Astrocyte (in vitro differentiated cells and primary cell): ENCODE measurements at regions not wholly inside any gene's neighbourhood (a gene's known extent, or its start where the extent isn't known, plus 50 kb on each side); places are given as distances from the start of the nearest gene placed in this dataset.

Experiments used
- DNase-seq: peaks from one replicate; pipeline ENCODE4 v3.0.0-alpha.2; 2010; ENCODE audit warnings: low read depth
- FAIRE-seq: peaks from 2 replicates; lab custom pipeline; 2011; peaks lifted over from hg19 to GRCh38; lab: Jason Lieb, UNC
- H2AFZ ChIP-seq: 2 replicates; pipeline ENCODE4 v1.6.0; 2012; ENCODE audit warnings: low read depth, low read length, inconsistent platforms
- H3K27ac ChIP-seq: 2 replicates; pipeline ENCODE4 v1.5.1; 2011; ENCODE audit warnings: low read depth, low read length, inconsistent platforms
- H3K27me3 ChIP-seq: 2 replicates; pipeline ENCODE4 v1.6.0; 2011; ENCODE audit warnings: low read length, inconsistent platforms; ENCODE audit not compliant: insufficient read depth
- H3K36me3 ChIP-seq: 2 replicates; pipeline ENCODE4 v1.5.1; 2011; ENCODE audit warnings: low read length, inconsistent platforms; ENCODE audit not compliant: insufficient read depth
- H3K4me1 ChIP-seq: 2 replicates; pipeline ENCODE4 v1.5.1; 2011; ENCODE audit warnings: low read length, inconsistent platforms; ENCODE audit not compliant: insufficient read depth
- H3K4me2 ChIP-seq: 2 replicates; pipeline ENCODE4 v1.6.0; 2012; ENCODE audit warnings: low read length, inconsistent platforms
- H3K4me3 ChIP-seq: 2 replicates; pipeline ENCODE4 v1.5.1; 2011; ENCODE audit warnings: low read depth, mild to moderate bottlenecking, low read length, inconsistent platforms; ENCODE audit not compliant: insufficient read depth
- H3K79me2 ChIP-seq: 2 replicates; pipeline ENCODE4 v1.6.0; 2012; ENCODE audit warnings: mild to moderate bottlenecking, low read length, inconsistent platforms; ENCODE audit not compliant: insufficient read depth
- H3K9ac ChIP-seq: 2 replicates; pipeline ENCODE4 v1.6.0; 2012; ENCODE audit warnings: mild to moderate bottlenecking, low read length, inconsistent platforms
- H3K9me3 ChIP-seq: 2 replicates; pipeline ENCODE4 v1.5.1; 2012; ENCODE audit warnings: low read depth, mild to moderate bottlenecking, low read length, inconsistent platforms; ENCODE audit not compliant: insufficient read depth
- H4K20me1 ChIP-seq: 2 replicates; pipeline ENCODE4 v1.6.0; 2012; ENCODE audit warnings: low read length, inconsistent platforms; ENCODE audit not compliant: insufficient read depth
- H3K27ac Mint-ChIP-seq: one replicate; pipeline ENCODE4 v1.8.0; 2021; ENCODE audit warnings: mild to moderate bottlenecking, mixed read lengths; ENCODE audit not compliant: unreplicated experiment
- H3K27me3 Mint-ChIP-seq: one replicate; pipeline ENCODE4 v1.8.0; 2021; ENCODE audit warnings: low read depth, mixed read lengths; ENCODE audit not compliant: unreplicated experiment
- H3K36me3 Mint-ChIP-seq: one replicate; pipeline ENCODE4 v1.8.0; 2021; ENCODE audit warnings: low read depth, mixed read lengths; ENCODE audit not compliant: unreplicated experiment
- H3K4me1 Mint-ChIP-seq: one replicate; pipeline ENCODE4 v1.8.0; 2021; ENCODE audit warnings: low read depth, mixed read lengths; ENCODE audit not compliant: unreplicated experiment
- H3K4me3 Mint-ChIP-seq: one replicate; pipeline ENCODE4 v1.8.0; 2021; ENCODE audit warnings: mild to moderate bottlenecking, moderate library complexity, mixed read lengths; ENCODE audit not compliant: unreplicated experiment
- H3K9me3 Mint-ChIP-seq: one replicate; pipeline ENCODE4 v1.8.0; 2021; ENCODE audit warnings: mild to moderate bottlenecking, mixed read lengths; ENCODE audit not compliant: unreplicated experiment
- CTCF ChIP-seq: IDR thresholded peaks from 2 replicates; pipeline ENCODE4 v1.5.1; 2011; ENCODE audit warnings: low read depth, mild to moderate bottlenecking, inconsistent platforms, low read length, moderate library complexity; ENCODE audit not compliant: insufficient read depth
- EZH2 ChIP-seq: IDR thresholded peaks from 2 replicates; pipeline ENCODE4 v1.6.1; 2012; ENCODE audit warnings: mild to moderate bottlenecking, low read length, inconsistent platforms; ENCODE audit not compliant: insufficient read depth

DNA sequence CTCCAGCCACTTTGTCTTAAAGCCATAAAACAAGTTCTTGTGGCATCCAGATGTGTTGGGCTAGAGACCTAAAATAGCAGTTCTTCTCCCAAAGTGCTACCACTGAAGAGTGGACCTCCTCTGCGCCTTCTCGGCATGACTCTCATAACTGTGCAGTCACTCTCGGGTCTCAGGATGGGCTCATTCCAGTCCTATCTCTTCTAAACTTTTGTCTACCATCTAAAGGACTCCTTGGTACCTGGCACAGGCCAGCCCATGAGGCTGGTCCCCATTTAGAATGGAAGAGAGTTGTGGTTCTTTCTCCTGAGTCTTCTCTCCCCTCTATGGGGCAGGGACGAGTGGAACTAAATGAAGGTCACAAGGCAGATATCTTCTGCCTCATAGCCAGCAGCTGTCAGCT lies 272.0 kb upstream of the TMTC4 start:
- H3K36me3 Mint-ChIP-seq = peaks cover 2% of the 10 kb centered on the region
- no peaks in the 10 kb centered on the region for H3K79me2 ChIP-seq
- no peaks in the 10 kb centered on the region for H3K27me3 ChIP-seq
- H3K27ac Mint-ChIP-seq = no peak overlapping the region
- H3K4me1 ChIP-seq = no peaks in the 10 kb centered on the region
- H3K9me3 Mint-ChIP-seq = peaks cover 7% of the 10 kb centered on the region
- H2AFZ ChIP-seq = no peak overlapping the region
- H3K4me1 Mint-ChIP-seq = peaks cover 4% of the 10 kb centered on the region
- H3K9ac ChIP-seq = no peak overlapping the region
- peaks cover 3% of the 10 kb centered on the region for H3K27me3 Mint-ChIP-seq
- H3K27ac ChIP-seq = no peak overlapping the region
- no peaks in the 10 kb centered on the region for H3K36me3 ChIP-seq
- TF ChIP-seq CTCF (no peak), EZH2 (no peak)
- DNase-seq (no peak), FAIRE-seq (no peak)
- no peak overlapping the region for H3K4me2 ChIP-seq
- no peak overlapping the region for H3K4me3 ChIP-seq
- H4K20me1 ChIP-seq = no peaks in the 10 kb centered on the region
- no peaks in the 10 kb centered on the region for H3K9me3 ChIP-seq
- H3K4me3 Mint-ChIP-seq = no peak overlapping the region

- Histone ChIP-seq H2AFZ (no peak overlapping the region), H3K79me2 (no peaks in the 10 kb centered on the region), H3K27me3 (no peaks in the 10 kb centered on the region), H3K9ac (no peak overlapping the region), H3K4me3 (no peak overlapping the region), H3K4me1 (no peaks in the 10 kb centered on the region), H3K27ac (no peak overlapping the region), H4K20me1 (no peaks in the 10 kb centered on the region), H3K36me3 (no peaks in the 10 kb centered on the region), H3K9me3 (no peaks in the 10 kb centered on the region), H3K4me2 (no peak overlapping the region)
- TF ChIP-seq EZH2 (no peak), CTCF (no peak)
- peaks cover 7% of the 10 kb centered on the region for H3K9me3 Mint-ChIP-seq
- H3K4me3 Mint-ChIP-seq = no peak overlapping the region
- peaks cover 2% of the 10 kb centered on the region for H3K36me3 Mint-ChIP-seq
- peaks cover 14% of the 10 kb centered on the region for H3K4me1 Mint-ChIP-seq
- no peak for FAIRE-seq
- no peak overlapping the region for H3K27ac Mint-ChIP-seq
- H3K27me3 Mint-ChIP-seq = peaks cover 3% of the 10 kb centered on the region
- no peak for DNase-seq
Observed at GRCh38 chr13:100944791-100945345, 270.3 kb upstream of the TMTC4 start.

GRCh38 chr13:100942742-100943141 lies 268.1 kb upstream of the TMTC4 start:
- H3K27me3 ChIP-seq = no peaks in the 10 kb centered on the region
- TF ChIP-seq CTCF (no peak), EZH2 (no peak)
- DNase-seq (no peak), FAIRE-seq (no peak)
- Mint-ChIP-seq H3K27ac (no peak overlapping the region), H3K27me3 (peaks cover 3% of the 10 kb centered on the region), H3K36me3 (no peaks in the 10 kb centered on the region), H3K9me3 (peaks cover 5% of the 10 kb centered on the region), H3K4me1 (peaks cover 14% of the 10 kb centered on the region), H3K4me3 (no peak overlapping the region)
- H3K79me2 ChIP-seq = no peaks in the 10 kb centered on the region
- no peaks in the 10 kb centered on the region for H4K20me1 ChIP-seq
- no peaks in the 10 kb centered on the region for H3K4me1 ChIP-seq
- no peaks in the 10 kb centered on the region for H3K36me3 ChIP-seq
- H3K9ac ChIP-seq = no peak overlapping the region
- H3K4me3 ChIP-seq = no peak overlapping the region
- no peaks in the 10 kb centered on the region for H3K9me3 ChIP-seq
- no peak overlapping the region for H3K4me2 ChIP-seq
- H2AFZ ChIP-seq = no peak overlapping the region
- H3K27ac ChIP-seq = no peak overlapping the region
